ENCODE measurements at regions not wholly inside any gene's neighbourhood (a gene's known extent, or its start where the extent isn't known, plus 50 kb on each side); places are given as distances from the start of the nearest gene placed in this dataset.

DNA sequence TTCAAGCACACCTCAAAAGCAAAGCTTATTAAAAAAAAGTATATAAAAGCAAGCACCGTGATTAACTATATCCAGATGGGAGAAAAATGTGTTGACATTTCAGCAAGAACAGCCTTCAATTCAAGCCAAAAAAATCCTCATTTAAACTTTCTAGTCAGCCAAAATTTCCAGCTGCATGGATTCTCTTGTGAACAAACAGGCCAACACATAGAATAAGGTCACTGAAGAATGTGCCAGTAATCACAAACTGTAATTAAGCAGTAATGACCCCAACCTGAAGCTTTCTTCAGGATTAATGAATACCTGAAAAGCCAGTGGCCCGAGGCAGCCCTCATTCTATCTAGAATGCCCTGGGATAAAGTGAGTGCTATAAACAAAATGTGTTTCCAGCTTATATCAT is 130.7 kb upstream of the KCNMB2 start:
- Histone ChIP-seq H3K4me3 (no peak overlapping the region), H3K4me2 (no peak overlapping the region), H3K79me2 (ENCODE audit: low read depth) (no peaks in the 10 kb centered on the region), H4K20me1 (ENCODE audit: insufficient read depth) (no peaks in the 10 kb centered on the region), H3K9me2 (ENCODE audit: insufficient read depth) (peaks cover 6% of the 10 kb centered on the region; the same call in 1 of the 2 replicates), H3K4me1 (replicated peaks; ENCODE audit: insufficient read depth) (no peaks in the 10 kb centered on the region), H2AFZ (no peak overlapping the region), H3K27me3 (ENCODE audit: insufficient read depth, low read depth) (no peaks in the 10 kb centered on the region), H3K36me3 (ENCODE audit: low read depth) (no peaks in the 10 kb centered on the region), H3K9me3 (ENCODE audit: insufficient read depth, low read depth) (no peaks in the 10 kb centered on the region), H3K27ac (no peak overlapping the region), H3F3A (ENCODE audit: insufficient read depth, low read depth) (no peaks in the 10 kb centered on the region)
- intact Hi-C loops (cut with micrococcal nuclease; ENCODE audit: unreplicated experiment) = no loop called here
- no peak for DNase-seq
- ChIA-PET POLR2A (ENCODE audit: unreplicated experiment) (no interaction called here), CTCF (no interaction called here)
- BruUV-seq (replicated peaks) = no TSS peak
- TF ChIP-seq, protein P1, sequence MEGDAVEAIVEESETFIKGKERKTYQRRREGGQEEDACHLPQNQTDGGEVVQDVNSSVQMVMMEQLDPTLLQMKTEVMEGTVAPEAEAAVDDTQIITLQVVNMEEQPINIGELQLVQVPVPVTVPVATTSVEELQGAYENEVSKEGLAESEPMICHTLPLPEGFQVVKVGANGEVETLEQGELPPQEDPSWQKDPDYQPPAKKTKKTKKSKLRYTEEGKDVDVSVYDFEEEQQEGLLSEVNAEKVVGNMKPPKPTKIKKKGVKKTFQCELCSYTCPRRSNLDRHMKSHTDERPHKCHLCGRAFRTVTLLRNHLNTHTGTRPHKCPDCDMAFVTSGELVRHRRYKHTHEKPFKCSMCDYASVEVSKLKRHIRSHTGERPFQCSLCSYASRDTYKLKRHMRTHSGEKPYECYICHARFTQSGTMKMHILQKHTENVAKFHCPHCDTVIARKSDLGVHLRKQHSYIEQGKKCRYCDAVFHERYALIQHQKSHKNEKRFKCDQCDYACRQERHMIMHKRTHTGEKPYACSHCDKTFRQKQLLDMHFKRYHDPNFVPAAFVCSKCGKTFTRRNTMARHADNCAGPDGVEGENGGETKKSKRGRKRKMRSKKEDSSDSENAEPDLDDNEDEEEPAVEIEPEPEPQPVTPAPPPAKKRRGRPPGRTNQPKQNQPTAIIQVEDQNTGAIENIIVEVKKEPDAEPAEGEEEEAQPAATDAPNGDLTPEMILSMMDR (conservative IDR thresholded peaks at IDR 0.05) = no peak
- no peak for TF ChIP-seq EZH2 (IDR thresholded peaks at IDR 0.05; ENCODE audit: low read depth)

DNA sequence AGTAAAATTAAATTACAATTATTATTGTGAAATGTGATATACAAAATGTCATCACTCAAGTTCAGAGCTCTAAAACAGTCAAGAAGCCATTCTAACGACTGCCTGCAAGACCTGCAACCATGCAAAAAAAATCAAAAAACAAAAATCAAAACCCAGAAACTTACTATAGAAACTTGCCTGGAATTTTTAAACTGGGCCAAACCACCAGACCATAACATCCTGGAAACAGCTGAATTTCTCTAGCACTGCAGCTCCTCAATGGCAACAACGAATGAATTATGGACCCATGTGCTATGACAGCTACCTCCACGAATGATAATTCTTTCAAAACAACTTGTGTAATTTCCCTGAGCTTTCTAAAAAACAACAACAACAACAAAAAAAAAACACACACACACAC is 130.0 kb upstream of the KCNMB2 start:
- CTCF ChIA-PET = no interaction called here

DNA sequence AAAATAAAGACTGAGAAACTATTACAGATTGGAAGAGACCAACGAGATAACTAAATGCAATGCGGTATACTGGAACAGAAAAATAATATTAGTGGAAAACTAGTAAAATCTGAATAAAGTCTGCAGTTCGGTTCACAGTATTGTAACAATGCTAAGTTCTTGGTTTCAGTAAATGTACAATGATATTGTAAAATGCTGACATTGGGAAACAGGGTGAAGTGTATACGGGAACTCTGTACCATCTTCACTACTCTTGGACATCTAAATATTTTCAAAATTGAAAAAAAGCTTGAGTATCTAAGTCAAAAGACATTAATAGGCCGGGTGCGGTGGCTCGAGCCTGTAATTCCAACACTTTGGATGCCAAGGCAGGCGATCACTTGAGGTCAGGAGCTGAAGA is 120.9 kb upstream of the KCNMB2 start:
- POLR2A ChIA-PET (ENCODE audit: unreplicated experiment) = no interaction called here
- no peak overlapping the region for H2AFZ ChIP-seq
- H3K36me3 ChIP-seq (ENCODE audit: low read depth) = no peaks in the 10 kb centered on the region
- no peaks in the 10 kb centered on the region for H3F3A ChIP-seq (ENCODE audit: insufficient read depth, low read depth)
- H3K27me3 ChIP-seq (ENCODE audit: insufficient read depth, low read depth) = no peaks in the 10 kb centered on the region
- H3K27ac ChIP-seq = no peak overlapping the region
- no peaks in the 10 kb centered on the region for H3K79me2 ChIP-seq (ENCODE audit: low read depth)
- no peaks in the 10 kb centered on the region for H4K20me1 ChIP-seq (ENCODE audit: insufficient read depth)
- intact Hi-C loops (cut with micrococcal nuclease; ENCODE audit: unreplicated experiment) = no loop called here
- H3K4me1 ChIP-seq (replicated peaks; ENCODE audit: insufficient read depth) = no peaks in the 10 kb centered on the region
- DNase-seq = no peak
- peaks cover 6% of the 10 kb centered on the region; the same call in 1 of the 2 replicates for H3K9me3 ChIP-seq (ENCODE audit: insufficient read depth, low read depth)
- TF ChIP-seq EZH2 (IDR thresholded peaks at IDR 0.05; ENCODE audit: low read depth) = no peak
- TF ChIP-seq, protein P1 (conservative IDR thresholded peaks at IDR 0.05) = no peak
- no peak overlapping the region for H3K4me2 ChIP-seq
- H3K4me3 ChIP-seq = no peak overlapping the region
- no peaks in the 10 kb centered on the region; the same call in 1 of the 2 replicates for H3K9me2 ChIP-seq (ENCODE audit: insufficient read depth)
- BruUV-seq (replicated peaks) = no TSS peak
- CTCF ChIA-PET = no interaction called here

More for the DNA sequence above, 130.0 kb upstream of the KCNMB2 start:
- Histone ChIP-seq H4K20me1 (ENCODE audit: insufficient read depth) (no peaks in the 10 kb centered on the region), H3K9me3 (ENCODE audit: insufficient read depth, low read depth) (no peaks in the 10 kb centered on the region), H2AFZ (no peak overlapping the region), H3F3A (ENCODE audit: insufficient read depth, low read depth) (no peaks in the 10 kb centered on the region), H3K4me2 (no peak overlapping the region), H3K36me3 (ENCODE audit: low read depth) (no peaks in the 10 kb centered on the region), H3K4me1 (replicated peaks; ENCODE audit: insufficient read depth) (no peaks in the 10 kb centered on the region), H3K79me2 (ENCODE audit: low read depth) (no peaks in the 10 kb centered on the region), H3K4me3 (no peak overlapping the region), H3K27ac (no peak overlapping the region), H3K9me2 (ENCODE audit: insufficient read depth) (no peaks in the 10 kb centered on the region; the same call in 1 of the 2 replicates), H3K27me3 (ENCODE audit: insufficient read depth, low read depth) (no peaks in the 10 kb centered on the region)
- POLR2A ChIA-PET (ENCODE audit: unreplicated experiment) = no interaction called here
- TF ChIP-seq EZH2 (IDR thresholded peaks at IDR 0.05; ENCODE audit: low read depth) = no peak
- TF ChIP-seq, protein P1 (conservative IDR thresholded peaks at IDR 0.05) = no peak
- intact Hi-C loops (cut with micrococcal nuclease; ENCODE audit: unreplicated experiment) = no loop called here
- no peak for DNase-seq
- no TSS peak for BruUV-seq (replicated peaks)

Measured in PC-9 (cell line).